ENCODE measurements at regions not wholly inside any gene's neighbourhood (a gene's known extent, or its start where the extent isn't known, plus 50 kb on each side); places are given as distances from the start of the nearest gene placed in this dataset.

DNA sequence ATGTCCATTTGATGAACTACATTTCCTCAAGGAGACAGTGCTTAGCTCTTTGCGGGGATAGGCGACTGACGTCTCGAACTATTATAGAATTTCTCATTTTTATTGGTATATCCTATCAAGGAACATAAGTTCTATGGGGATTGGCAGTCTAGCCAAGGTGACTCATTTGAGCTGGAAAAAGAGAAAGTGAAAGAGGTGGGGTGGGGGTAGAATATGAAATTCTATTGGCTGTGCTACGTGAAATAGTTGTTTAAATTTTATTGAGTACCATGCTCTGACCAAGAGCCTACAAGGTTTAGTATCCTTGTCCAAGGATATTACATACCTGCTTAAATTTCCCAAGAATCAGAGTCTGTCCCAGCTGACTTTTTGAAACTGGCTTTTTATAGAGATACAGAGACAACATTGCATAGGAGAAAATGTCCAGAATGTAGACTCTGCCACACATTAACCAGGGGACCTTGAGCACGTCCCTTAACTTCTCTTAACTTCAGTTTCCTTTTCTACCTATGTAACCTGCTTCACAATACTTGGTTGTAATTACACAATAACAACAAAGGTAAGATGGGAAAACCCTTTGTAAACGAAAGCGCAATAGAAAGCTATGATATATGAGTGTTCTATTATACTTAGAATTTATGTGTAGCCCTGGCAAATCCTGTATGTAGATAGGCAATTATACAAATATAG lies 226.4 kb upstream of the WWC1 start:
- DNase-seq (ENCODE audit: low spot score) = no peak
- in situ Hi-C loops (cut with MboI; ENCODE audit: low pct_unique_long_range_greater_than_20kb, low sequenced_read_pairs, unreplicated experiment) = no loop called here
- TF ChIP-seq, protein P1, sequence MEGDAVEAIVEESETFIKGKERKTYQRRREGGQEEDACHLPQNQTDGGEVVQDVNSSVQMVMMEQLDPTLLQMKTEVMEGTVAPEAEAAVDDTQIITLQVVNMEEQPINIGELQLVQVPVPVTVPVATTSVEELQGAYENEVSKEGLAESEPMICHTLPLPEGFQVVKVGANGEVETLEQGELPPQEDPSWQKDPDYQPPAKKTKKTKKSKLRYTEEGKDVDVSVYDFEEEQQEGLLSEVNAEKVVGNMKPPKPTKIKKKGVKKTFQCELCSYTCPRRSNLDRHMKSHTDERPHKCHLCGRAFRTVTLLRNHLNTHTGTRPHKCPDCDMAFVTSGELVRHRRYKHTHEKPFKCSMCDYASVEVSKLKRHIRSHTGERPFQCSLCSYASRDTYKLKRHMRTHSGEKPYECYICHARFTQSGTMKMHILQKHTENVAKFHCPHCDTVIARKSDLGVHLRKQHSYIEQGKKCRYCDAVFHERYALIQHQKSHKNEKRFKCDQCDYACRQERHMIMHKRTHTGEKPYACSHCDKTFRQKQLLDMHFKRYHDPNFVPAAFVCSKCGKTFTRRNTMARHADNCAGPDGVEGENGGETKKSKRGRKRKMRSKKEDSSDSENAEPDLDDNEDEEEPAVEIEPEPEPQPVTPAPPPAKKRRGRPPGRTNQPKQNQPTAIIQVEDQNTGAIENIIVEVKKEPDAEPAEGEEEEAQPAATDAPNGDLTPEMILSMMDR (IDR thresholded peaks at IDR 0.05; ENCODE audit: extremely low read depth, insufficient read depth, missing control alignments) = no peak

DNA sequence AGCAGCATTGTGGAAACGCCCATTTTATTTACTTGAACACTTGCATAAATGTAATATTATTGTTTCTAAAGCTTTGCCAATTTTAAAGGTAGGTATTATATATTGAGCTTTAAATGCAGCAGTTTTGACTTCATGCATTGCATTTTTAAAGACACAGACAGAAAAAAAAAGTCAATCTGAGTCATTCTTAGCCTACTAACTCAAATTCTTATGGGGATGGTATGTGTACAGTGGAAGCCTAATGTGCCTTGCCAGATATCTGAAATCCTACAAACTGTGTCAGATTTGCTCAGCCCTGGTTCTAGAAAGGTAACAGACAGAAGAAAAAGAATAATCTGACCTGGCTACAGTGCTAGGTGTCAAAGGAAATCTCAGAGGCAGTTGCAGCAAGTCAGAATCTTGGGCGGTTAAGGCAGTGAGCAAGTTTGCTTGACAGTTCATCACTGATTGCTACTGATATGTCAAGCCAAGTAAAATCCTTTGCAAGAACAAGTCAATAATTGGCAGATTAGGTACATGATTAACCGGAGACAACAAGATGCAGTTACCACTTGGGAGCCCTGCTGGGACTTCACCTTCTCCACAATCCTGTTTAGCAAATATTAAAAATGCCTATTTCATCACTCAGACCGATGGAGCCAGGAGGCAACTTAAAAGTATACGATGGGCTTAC lies 224.8 kb upstream of the WWC1 start:
- in situ Hi-C loops (cut with MboI; ENCODE audit: low pct_unique_long_range_greater_than_20kb, low sequenced_read_pairs, unreplicated experiment) = no loop called here
- no peak for DNase-seq (ENCODE audit: low spot score)
- TF ChIP-seq, protein P1 (IDR thresholded peaks at IDR 0.05; ENCODE audit: extremely low read depth, insufficient read depth, missing control alignments) = no peak

DNA sequence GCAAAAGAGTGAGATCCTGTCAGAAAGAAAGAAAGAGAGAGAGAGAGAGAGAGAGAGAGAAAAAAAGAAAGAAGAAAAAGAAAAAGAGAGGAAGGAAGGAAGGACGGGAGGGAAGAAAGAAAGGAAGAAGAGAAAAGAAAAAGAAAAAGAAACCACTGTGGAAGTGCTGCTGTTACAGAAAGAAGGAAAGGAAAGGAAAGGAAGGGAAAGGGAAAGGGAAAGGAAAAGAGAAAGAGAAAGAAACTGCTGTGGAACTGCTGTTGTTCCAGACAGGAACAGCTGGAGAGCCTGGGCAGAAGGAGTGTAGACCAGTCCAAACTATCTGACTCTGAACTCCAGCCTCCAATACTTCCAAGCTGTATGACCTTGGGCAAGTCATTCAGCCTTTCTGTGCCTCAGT lies 220.7 kb upstream of the WWC1 start:
- no peak for DNase-seq (ENCODE audit: low spot score)
- in situ Hi-C loops (cut with MboI; ENCODE audit: low pct_unique_long_range_greater_than_20kb, low sequenced_read_pairs, unreplicated experiment) = no loop called here
- TF ChIP-seq, protein P1 (IDR thresholded peaks at IDR 0.05; ENCODE audit: extremely low read depth, insufficient read depth, missing control alignments) = no peak

DNA sequence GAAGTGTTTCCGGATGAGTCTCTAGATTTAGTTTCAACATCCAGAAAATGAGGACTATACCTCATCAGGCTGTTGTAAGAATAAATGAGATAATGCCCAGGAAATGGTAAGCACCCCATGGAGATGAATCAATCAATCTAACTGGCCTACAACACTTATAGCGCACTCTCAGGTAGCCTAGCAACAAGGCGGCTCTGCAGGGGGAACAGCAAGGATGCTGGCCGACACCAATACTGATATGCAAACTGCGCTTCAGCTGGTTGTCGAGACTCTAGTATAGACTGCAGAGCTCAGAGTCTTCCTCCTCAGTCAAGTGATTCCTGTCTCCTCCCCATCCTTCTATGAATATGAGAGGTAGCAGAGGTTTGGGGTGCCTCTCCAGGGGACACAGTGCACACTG lies 218.8 kb upstream of the WWC1 start:
- no peak for DNase-seq (ENCODE audit: low spot score)
- TF ChIP-seq, protein P1 (IDR thresholded peaks at IDR 0.05; ENCODE audit: extremely low read depth, insufficient read depth, missing control alignments) = no peak
- in situ Hi-C loops (cut with MboI; ENCODE audit: low pct_unique_long_range_greater_than_20kb, low sequenced_read_pairs, unreplicated experiment) = no loop called here

DNA sequence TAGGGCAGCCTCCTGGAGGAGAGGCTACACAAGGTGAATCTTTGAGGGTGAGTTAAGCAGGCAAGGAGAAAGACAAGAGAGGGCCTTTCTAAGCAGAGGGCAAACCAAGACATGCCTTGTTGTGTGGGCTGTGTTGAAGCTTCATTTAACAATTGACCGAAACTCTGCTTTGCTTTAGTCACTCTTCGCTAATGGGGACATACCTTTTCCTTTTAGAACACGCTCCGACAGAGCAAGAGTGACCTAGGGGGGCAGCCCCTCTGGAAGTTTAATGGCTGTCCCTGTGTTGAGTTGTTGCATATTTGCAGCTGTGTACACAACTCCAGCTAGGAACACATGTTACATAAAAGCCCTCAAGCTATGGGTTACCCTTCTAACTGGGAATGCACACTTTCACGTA lies 218.1 kb upstream of the WWC1 start:
- DNase-seq (ENCODE audit: low spot score) = no peak
- TF ChIP-seq, protein P1 (IDR thresholded peaks at IDR 0.05; ENCODE audit: extremely low read depth, insufficient read depth, missing control alignments) = no peak
- in situ Hi-C loops (cut with MboI; ENCODE audit: low pct_unique_long_range_greater_than_20kb, low sequenced_read_pairs, unreplicated experiment) = no loop called here

DNA sequence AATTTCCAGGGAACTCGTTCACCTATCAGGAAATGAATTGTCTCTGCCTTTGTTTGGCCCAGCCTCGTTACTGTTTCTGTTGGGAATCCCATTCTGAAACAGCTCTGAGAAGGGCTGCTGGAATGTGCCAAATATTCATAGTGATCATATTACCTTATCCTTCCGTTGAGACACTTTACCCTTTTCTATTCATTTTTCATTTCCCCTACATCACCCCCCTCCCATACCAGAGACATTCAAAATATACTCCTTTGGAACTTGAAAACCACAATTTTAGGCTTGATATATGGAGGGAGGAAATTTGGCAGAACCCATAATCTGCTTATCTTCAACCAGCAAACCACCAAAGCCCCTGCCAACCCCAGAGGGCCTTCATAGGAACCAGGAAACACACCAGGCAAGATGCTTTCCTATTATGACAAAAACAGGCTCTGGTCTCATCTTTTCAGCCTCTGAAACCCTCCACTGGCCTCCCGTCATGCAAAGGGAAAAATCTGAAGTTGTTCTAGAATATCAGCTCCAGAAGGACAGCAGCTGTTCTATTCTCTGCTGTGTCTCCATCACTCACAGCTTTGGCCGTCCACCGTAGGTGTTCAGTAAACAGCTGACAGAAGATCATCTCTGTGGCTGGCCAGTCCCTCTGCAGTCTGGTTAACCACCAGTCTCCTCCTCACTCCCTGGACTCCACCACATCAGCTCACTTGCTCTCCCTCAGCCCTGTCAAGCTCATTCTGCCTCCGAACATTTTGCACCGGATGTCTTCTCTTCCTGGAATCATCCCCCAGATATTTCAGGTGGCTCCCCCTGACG lies 217.2 kb upstream of the WWC1 start:
- TF ChIP-seq, protein P1 (IDR thresholded peaks at IDR 0.05; ENCODE audit: extremely low read depth, insufficient read depth, missing control alignments) = no peak
- no peak for DNase-seq (ENCODE audit: low spot score)
- in situ Hi-C loops (cut with MboI; ENCODE audit: low pct_unique_long_range_greater_than_20kb, low sequenced_read_pairs, unreplicated experiment) = no loop called here
